H9 (cell line): ENCODE measurements at regions not wholly inside any gene's neighbourhood (a gene's known extent, or its start where the extent isn't known, plus 50 kb on each side); places are given as distances from the start of the nearest gene placed in this dataset.
"Not testable (repeated sequence)": the region's sequence is repeated elsewhere in the genome, so short reads cannot be mapped to it uniquely, and the experiment has no call there.

ENCODE experiments used
- DNase-seq: peaks from one replicate; pipeline ENCODE4 v3.0.0-alpha.2; 2017
- H2AFZ ChIP-seq: one replicate; pipeline ENCODE4 v1.6.1; 2013; ENCODE audit warnings: mild to moderate bottlenecking, low read length, control low read depth, moderate library complexity
- H2AK5ac ChIP-seq: 2 replicates; pipeline ENCODE4 v1.6.1; 2013; ENCODE audit warnings: low read length, control low read depth, mixed read lengths; ENCODE audit not compliant: insufficient read length
- H2BK120ac ChIP-seq: one replicate; pipeline ENCODE4 v1.6.1; 2013; ENCODE audit warnings: low read depth, mild to moderate bottlenecking, low read length, control low read depth, inconsistent platforms; ENCODE audit not compliant: poor library complexity, severe bottlenecking
- H2BK12ac ChIP-seq: 2 replicates; pipeline ENCODE4 v1.6.1; 2013; ENCODE audit warnings: low read length, control low read depth, mixed read lengths, low read depth; ENCODE audit not compliant: insufficient read length
- H2BK15ac ChIP-seq: 2 replicates; pipeline ENCODE4 v1.6.1; 2013; ENCODE audit warnings: low read depth, low read length, control low read depth
- H2BK20ac ChIP-seq: one replicate; pipeline ENCODE4 v1.6.1; 2013; ENCODE audit warnings: low read depth, mild to moderate bottlenecking, low read length, control low read depth, inconsistent platforms; ENCODE audit not compliant: poor library complexity, severe bottlenecking
- H2BK5ac ChIP-seq: 2 replicates; pipeline ENCODE4 v1.6.1; 2013; ENCODE audit warnings: low read length, control low read depth, mixed read lengths; ENCODE audit not compliant: insufficient read length
- H3K14ac ChIP-seq: 2 replicates; pipeline ENCODE4 v1.6.1; 2013; ENCODE audit warnings: low read length, control low read depth; ENCODE audit not compliant: insufficient read depth
- H3K18ac ChIP-seq: 2 replicates; pipeline ENCODE4 v1.6.1; 2013; ENCODE audit warnings: low read depth, mild to moderate bottlenecking, mixed read lengths, low read length, control low read depth; ENCODE audit not compliant: insufficient read length
- H3K23ac ChIP-seq: 2 replicates; pipeline ENCODE4 v1.6.1; 2013; ENCODE audit warnings: low read length, control low read depth, mixed read lengths, low read depth; ENCODE audit not compliant: insufficient read length
- H3K23me2 ChIP-seq: 2 replicates; pipeline ENCODE4 v1.6.1; 2013; ENCODE audit warnings: low read depth, mild to moderate bottlenecking, mixed read lengths, low read length, control low read depth; ENCODE audit not compliant: insufficient read length, poor library complexity, severe bottlenecking
- H3K27ac ChIP-seq: 2 replicates; pipeline ENCODE4 v1.5.1; 2013; ENCODE audit warnings: low read length, control low read depth, mixed read lengths, low read depth; ENCODE audit not compliant: insufficient read length
- H3K27me3 ChIP-seq: 2 replicates; pipeline ENCODE4 v1.6.1; 2013; ENCODE audit warnings: low read length, control low read depth, inconsistent platforms; ENCODE audit not compliant: insufficient read depth
- H3K4ac ChIP-seq: 2 replicates; pipeline ENCODE4 v1.6.1; 2013; ENCODE audit warnings: low read depth, mild to moderate bottlenecking, control low read depth, inconsistent platforms, low read length, moderate library complexity
- H3K4me1 ChIP-seq: 2 replicates; pipeline ENCODE4 v1.6.1; 2013; ENCODE audit warnings: low read length, control low read depth, inconsistent platforms; ENCODE audit not compliant: insufficient read depth
- H3K4me2 ChIP-seq: 2 replicates; pipeline ENCODE4 v1.6.1; 2013; ENCODE audit warnings: low read length, control low read depth, mixed read lengths; ENCODE audit not compliant: insufficient read length, insufficient read depth
- H3K56ac ChIP-seq: 2 replicates; pipeline ENCODE4 v1.6.1; 2013; ENCODE audit warnings: low read depth, mild to moderate bottlenecking, mixed read lengths, low read length, control low read depth; ENCODE audit not compliant: insufficient read length
- H3K79me1 ChIP-seq: 2 replicates; pipeline ENCODE4 v1.6.1; 2013; ENCODE audit warnings: low read depth, mild to moderate bottlenecking, moderate library complexity, low read length, control low read depth, inconsistent platforms; ENCODE audit not compliant: insufficient read depth, poor library complexity, severe bottlenecking
- H3K79me2 ChIP-seq: 2 replicates; pipeline ENCODE4 v1.6.1; 2013; ENCODE audit warnings: low read length, control low read depth, inconsistent platforms; ENCODE audit not compliant: insufficient read depth
- H3K9ac ChIP-seq: 2 replicates; pipeline ENCODE4 v1.6.1; 2013; ENCODE audit warnings: low read length, control low read depth, mixed read lengths; ENCODE audit not compliant: insufficient read length; ENCODE audit errors: extremely low read depth
- H3K9me3 ChIP-seq: one replicate; pipeline ENCODE4 v1.6.1; 2013; ENCODE audit warnings: low read depth, low read length, inconsistent platforms; ENCODE audit not compliant: control insufficient read depth
- H3T11ph ChIP-seq: one replicate; pipeline ENCODE4 v1.6.1; 2013; ENCODE audit warnings: mild to moderate bottlenecking, low read length, control low read depth, inconsistent platforms
- H4K20me1 ChIP-seq: one replicate; pipeline ENCODE4 v1.6.1; 2013; ENCODE audit not compliant: control insufficient read depth, insufficient read length, insufficient read depth
- H4K5ac ChIP-seq: 2 replicates; pipeline ENCODE4 v1.6.1; 2013; ENCODE audit warnings: low read depth, mild to moderate bottlenecking, mixed read lengths, low read length, control low read depth; ENCODE audit not compliant: insufficient read length
- H4K8ac ChIP-seq: replicated peaks from 2 replicates; pipeline ENCODE4 v1.6.1; 2013; ENCODE audit warnings: low read length, control low read depth, mixed read lengths, low read depth; ENCODE audit not compliant: insufficient read length
- H4K91ac ChIP-seq: 2 replicates; pipeline ENCODE4 v1.6.1; 2013; ENCODE audit warnings: low read depth, mild to moderate bottlenecking, moderate library complexity, mixed read lengths, low read length, control low read depth; ENCODE audit not compliant: insufficient read length
- H3K27ac Mint-ChIP-seq, 3 experiments: 2 replicates in 2 of 3; 3 replicates in 1 of 3; pipeline ENCODE4 v1.8.0; 2020 to 2021; ENCODE audit warnings: mixed read lengths in 3 of 3, mild to moderate bottlenecking in 1 of 3, moderate library complexity in 1 of 3
- H3K27me3 Mint-ChIP-seq: 2 replicates; pipeline ENCODE4 v1.8.0; 2021; ENCODE audit warnings: low read depth, mild to moderate bottlenecking, moderate library complexity, mixed read lengths
- H3K36me3 Mint-ChIP-seq, 3 experiments: 2 replicates in 2 of 3; 3 replicates in 1 of 3; pipeline ENCODE4 v1.8.0; 2020 to 2021; ENCODE audit warnings: low read depth in 3 of 3, mixed read lengths in 3 of 3; ENCODE audit not compliant: insufficient read depth in 1 of 3
- H3K4me1 Mint-ChIP-seq, 2 experiments: 2 replicates each; pipeline ENCODE4 v1.8.0; 2020; ENCODE audit warnings: mixed read lengths in 2 of 2
- H3K4me3 Mint-ChIP-seq, 2 experiments: 2 replicates in 1 of 2; 3 replicates in 1 of 2; pipeline ENCODE4 v1.8.0; 2020 to 2021; ENCODE audit warnings: mild to moderate bottlenecking in 2 of 2, mixed read lengths in 2 of 2, moderate library complexity in 1 of 2
- H3K9me3 Mint-ChIP-seq, 2 experiments: 2 replicates in 1 of 2; 3 replicates in 1 of 2; pipeline ENCODE4 v1.8.0; 2020; ENCODE audit warnings: mild to moderate bottlenecking in 2 of 2, mixed read lengths in 2 of 2, moderate library complexity in 1 of 2
- WGBS: extraction: QIAGEN DNeasy Blood & Tissue Kit; methylation state at CpG from one replicate; pipeline ENCODE4 v1.1.7; 2013; ENCODE audit warnings: missing lambda C conversion rate, low lambda C conversion rate, mixed read lengths; ENCODE audit not compliant: insufficient read length; ENCODE audit errors: extremely low coverage; 5-methylcytosine and 5-hydroxymethylcytosine counted together

GRCh38 chr16:21533474-21533873 lies 65.9 kb upstream of the METTL9 start:
- H3K27ac ChIP-seq, H2BK12ac ChIP-seq, H3K36me3 Mint-ChIP-seq, H3K56ac ChIP-seq, H2AK5ac ChIP-seq, H3K23ac ChIP-seq, DNase-seq, H3K4me2 ChIP-seq, H3K4me1 ChIP-seq, H3K79me2 ChIP-seq, H2BK15ac ChIP-seq, H3T11ph ChIP-seq, H3K4ac ChIP-seq, H3K14ac ChIP-seq, H3K27me3 Mint-ChIP-seq, H3K9me3 ChIP-seq, H3K79me1 ChIP-seq, H3K18ac ChIP-seq, H3K9ac ChIP-seq, H3K4me1 Mint-ChIP-seq, H3K23me2 ChIP-seq, H4K91ac ChIP-seq, H4K5ac ChIP-seq, H4K20me1 ChIP-seq, H2BK120ac ChIP-seq, H4K8ac ChIP-seq, H2BK5ac ChIP-seq, H3K27ac Mint-ChIP-seq, H2AFZ ChIP-seq, H3K4me3 Mint-ChIP-seq, H2BK20ac ChIP-seq, H3K9me3 Mint-ChIP-seq, H3K27me3 ChIP-seq: not testable (repeated sequence)
- WGBS = no CpG with 5 or more reads among the region's 10 CpGs
